Stimulated activated CD4-positive, alpha-beta T cell treated with anti-CD3 and anti-CD28 coated beads, Interleukin-4, amount 100 ng/mL, for 24 hours (primary cell): ENCODE measurements at regions not wholly inside any gene's neighbourhood (a gene's known extent, or its start where the extent isn't known, plus 50 kb on each side); places are given as distances from the start of the nearest gene placed in this dataset.
"Not testable (repeated sequence)": the region's sequence is repeated elsewhere in the genome, so short reads cannot be mapped to it uniquely, and the experiment has no call there.

Source experiments
- DNase-seq: peaks from one replicate; pipeline ENCODE4 v3.0.0-alpha.2; 2020

GRCh38 chr9:41016699-41017098 is 111.8 kb downstream of the FOXD4L6 start:
- not testable (repeated sequence) for DNase-seq

GRCh38 chr9:40999952-41000700 is 128.4 kb downstream of the FOXD4L6 start:
- not testable (repeated sequence) for DNase-seq

GRCh38 chr9:40995490-40995889 is 133.0 kb downstream of the FOXD4L6 start:
- not testable (repeated sequence) for DNase-seq

GRCh38 chr9:40993842-40994241 is 134.6 kb downstream of the FOXD4L6 start:
- not testable (repeated sequence) for DNase-seq

GRCh38 chr9:40993375-40993774 is 135.1 kb downstream of the FOXD4L6 start:
- DNase-seq = not testable (repeated sequence)

GRCh38 chr9:40992472-40992821 is 136.0 kb downstream of the FOXD4L6 start:
- not testable (repeated sequence) for DNase-seq

- DNase-seq = peak; percentile 97
These were observed 136.6 kb downstream of the FOXD4L6 start for GRCh38 chr9:40991741-40992471.

GRCh38 chr9:40991100-40991740 is 137.3 kb downstream of the FOXD4L6 start:
- DNase-seq = not testable (repeated sequence)

- not testable (repeated sequence) for DNase-seq
These were observed 142.1 kb downstream of the FOXD4L6 start for GRCh38 chr9:40986332-40986731.

- DNase-seq = not testable (repeated sequence)
These were observed 153.1 kb downstream of the FOXD4L6 start for GRCh38 chr9:40975351-40975750.

- DNase-seq = not testable (repeated sequence)
These were observed 153.6 kb downstream of the FOXD4L6 start for GRCh38 chr9:40974912-40975311.

GRCh38 chr9:40971773-40972172 is 156.7 kb downstream of the FOXD4L6 start:
- not testable (repeated sequence) for DNase-seq

GRCh38 chr9:40970340-40970739 is 158.1 kb downstream of the FOXD4L6 start:
- DNase-seq = not testable (repeated sequence)

GRCh38 chr9:40962461-40962860 is 166.0 kb downstream of the FOXD4L6 start:
- DNase-seq = not testable (repeated sequence)

GRCh38 chr9:40951876-40952494 is 176.5 kb downstream of the FOXD4L6 start:
- not testable (repeated sequence) for DNase-seq

- not testable (repeated sequence) for DNase-seq
These were observed 182.3 kb downstream of the FOXD4L6 start for GRCh38 chr9:40946228-40946627.

- not testable (repeated sequence) for DNase-seq
These were observed 185.8 kb downstream of the FOXD4L6 start for GRCh38 chr9:40942730-40943129.

- DNase-seq = not testable (repeated sequence)
These were observed 188.6 kb downstream of the FOXD4L6 start for GRCh38 chr9:40939888-40940209.

GRCh38 chr9:40939201-40939887 is 189.1 kb downstream of the FOXD4L6 start:
- not testable (repeated sequence) for DNase-seq

GRCh38 chr9:40935336-40935735 is 193.1 kb downstream of the FOXD4L6 start:
- DNase-seq = no peak

- DNase-seq = not testable (repeated sequence)
These were observed 194.0 kb downstream of the FOXD4L6 start for GRCh38 chr9:40934480-40934879.

- DNase-seq = not testable (repeated sequence)
These were observed 198.1 kb downstream of the FOXD4L6 start for GRCh38 chr9:40930426-40930825.

GRCh38 chr9:40929488-40929845 is 199.0 kb downstream of the FOXD4L6 start:
- not testable (repeated sequence) for DNase-seq
